Hepatic stellate cell (primary cell): ENCODE measurements at regions not wholly inside any gene's neighbourhood (a gene's known extent, or its start where the extent isn't known, plus 50 kb on each side); places are given as distances from the start of the nearest gene placed in this dataset.
"Not testable (repeated sequence)": the region's sequence is repeated elsewhere in the genome, so short reads cannot be mapped to it uniquely, and the experiment has no call there.

Experiments
- DNase-seq: peaks from one replicate; pipeline ENCODE4 v3.0.0; 2011; ENCODE audit warnings: low spot score

DNA sequence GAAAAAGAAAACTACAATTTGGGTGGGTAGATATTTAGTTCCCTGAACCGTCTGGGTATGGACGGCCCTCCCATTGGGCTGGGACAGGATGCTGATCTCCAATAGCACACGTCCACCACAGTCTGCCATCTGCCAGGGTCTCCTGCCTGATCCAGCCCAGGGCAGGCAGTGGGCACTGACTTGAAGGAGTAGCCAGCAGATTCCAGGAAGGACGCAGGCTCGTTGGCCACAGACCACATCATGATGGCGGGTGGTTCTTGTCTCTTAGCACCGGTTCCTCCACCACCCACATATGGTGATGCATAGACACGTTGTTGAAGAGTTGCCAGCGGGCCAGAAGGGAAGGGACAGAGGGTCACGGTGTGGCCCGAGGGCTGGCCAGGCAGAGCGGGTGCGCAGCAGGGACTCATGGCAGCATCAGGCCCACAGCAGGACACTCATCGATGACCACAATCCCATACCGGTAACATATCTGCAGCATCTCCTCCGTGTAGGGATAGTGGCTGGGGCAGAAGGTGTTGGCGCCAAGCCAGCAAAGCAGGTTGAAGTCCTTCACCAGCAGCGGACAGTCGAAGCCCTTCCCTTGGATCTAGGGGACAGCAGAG is 155.8 kb upstream of the FAM174A start:
- not testable (repeated sequence) for DNase-seq

DNA sequence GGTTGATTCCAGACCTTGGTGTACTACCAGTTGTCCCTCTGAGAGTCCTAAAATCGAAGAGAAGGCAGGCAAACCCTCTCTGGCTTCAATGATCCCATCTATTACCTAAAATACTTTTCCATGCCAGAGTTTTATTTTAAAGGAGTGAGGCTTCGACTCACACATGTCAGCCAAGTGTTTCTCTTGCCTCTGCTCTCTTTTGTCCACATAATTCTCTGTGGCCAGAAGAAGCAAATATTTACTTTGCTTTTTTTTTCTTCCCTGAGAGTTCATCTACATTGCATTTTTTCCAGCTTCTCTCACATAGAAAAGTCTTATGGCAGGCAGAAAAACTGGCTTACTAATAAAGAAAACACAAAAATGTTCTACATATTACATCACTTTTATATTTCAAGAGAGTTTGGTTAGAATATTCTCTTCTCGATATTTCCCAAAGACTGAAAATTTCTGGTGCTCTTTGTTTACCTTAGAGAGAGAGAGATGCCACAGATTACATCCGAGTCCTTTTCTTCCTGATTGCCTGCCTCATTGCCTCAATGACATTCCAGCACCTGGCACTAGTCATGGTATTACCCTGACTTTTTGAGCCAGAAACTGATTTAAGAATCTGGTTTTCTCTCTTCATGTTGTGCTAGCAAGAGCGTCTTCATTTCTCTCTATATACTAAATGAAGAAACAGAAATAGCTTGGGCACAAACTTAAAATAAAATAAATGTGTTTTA is 170.3 kb upstream of the FAM174A start:
- DNase-seq: not testable (repeated sequence)

DNA sequence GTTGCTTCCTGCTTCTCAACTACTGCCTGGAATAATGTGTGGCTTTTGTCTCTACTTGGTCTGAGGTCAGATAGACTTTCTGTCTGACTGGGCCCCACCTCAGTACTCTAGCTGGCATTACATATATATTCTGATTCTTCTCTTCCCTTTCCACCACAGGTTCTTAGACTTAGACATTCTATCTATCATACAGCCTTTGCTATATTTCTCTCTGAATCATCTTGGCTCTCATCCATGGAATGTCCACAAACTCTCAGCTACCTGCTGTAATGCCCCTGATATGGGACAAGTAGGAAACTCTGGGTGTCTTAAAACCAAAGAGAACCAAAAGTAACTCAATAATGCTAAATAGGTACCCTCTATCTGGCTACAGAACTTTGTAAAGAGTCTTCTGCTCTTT is 170.8 kb upstream of the FAM174A start:
- not testable (repeated sequence) for DNase-seq

DNA sequence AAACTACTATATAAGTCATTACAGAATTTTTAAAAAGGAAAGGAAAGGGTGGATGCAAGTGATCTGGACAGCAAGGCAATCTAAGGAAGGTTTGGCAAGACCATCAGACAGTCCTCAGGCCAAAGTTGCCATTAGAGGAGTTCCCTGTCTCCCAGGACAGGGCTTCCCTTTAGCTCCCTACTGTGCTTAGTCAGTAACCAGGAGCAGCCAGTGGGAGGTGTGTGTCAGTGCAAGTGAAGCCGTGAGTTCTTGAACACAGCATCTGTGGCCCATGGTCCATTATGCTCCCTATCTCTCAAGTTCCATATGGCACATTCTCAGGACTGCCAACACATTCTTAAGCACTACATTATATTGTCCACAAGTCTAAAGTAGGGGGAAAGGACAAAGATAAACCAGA is 175.2 kb upstream of the FAM174A start:
- DNase-seq: not testable (repeated sequence)

DNA sequence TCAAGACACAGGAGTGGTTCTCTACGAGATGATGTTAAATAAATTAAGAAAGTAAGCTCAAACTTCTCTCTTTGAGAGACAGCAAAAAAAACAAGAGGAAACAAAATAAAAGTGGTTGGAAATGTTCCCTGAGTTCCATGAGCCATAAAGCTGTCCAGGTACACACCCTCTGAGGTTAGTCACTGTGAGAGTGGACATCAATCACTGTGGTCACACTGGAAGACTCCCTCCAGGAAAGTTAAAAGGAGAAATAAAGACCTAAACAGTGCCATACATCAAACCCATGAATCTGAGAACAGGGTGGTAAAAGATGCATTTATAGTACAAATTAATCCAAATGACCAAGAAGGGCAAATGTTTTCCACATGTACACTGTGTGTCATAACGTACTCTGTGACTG is 188.9 kb upstream of the FAM174A start:
- not testable (repeated sequence) for DNase-seq

DNA sequence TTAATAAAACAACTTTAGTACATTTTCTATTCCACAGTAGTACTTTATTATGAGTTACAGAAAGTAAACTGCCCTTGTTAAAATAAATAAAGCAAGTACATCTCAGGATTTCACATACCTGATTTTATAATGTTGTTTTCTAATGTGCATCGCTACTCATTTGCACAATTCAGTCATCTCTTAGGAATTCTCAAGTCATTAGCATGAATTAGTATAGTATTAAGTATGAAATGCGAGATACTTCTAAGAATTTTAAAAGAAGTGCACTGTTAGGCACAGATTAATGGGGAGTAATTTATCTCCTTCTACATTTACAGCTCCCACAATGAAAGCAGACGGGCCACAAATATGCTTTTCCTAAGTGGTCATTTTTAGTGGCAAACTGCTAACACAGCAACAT is 193.7 kb upstream of the FAM174A start:
- DNase-seq: not testable (repeated sequence)

DNA sequence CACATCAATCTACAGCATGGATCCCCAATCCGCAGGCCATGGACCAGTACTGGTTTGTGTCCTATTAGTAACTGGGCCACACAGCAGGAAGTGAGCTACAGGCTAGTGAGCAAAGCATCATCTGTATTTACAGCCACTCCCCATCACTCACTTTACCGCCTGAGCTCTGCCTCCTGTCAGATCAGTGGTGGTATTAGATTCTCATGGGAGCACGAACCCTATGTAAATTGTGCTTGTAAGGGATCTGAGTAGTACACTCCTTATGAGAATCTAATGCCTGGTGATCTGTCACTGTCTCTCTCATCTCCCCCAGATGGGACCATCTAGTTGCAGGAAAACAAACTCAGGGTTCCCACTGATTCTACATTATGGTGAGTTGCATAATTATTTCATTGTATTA is 212.7 kb upstream of the FAM174A start:
- no peak for DNase-seq

DNA sequence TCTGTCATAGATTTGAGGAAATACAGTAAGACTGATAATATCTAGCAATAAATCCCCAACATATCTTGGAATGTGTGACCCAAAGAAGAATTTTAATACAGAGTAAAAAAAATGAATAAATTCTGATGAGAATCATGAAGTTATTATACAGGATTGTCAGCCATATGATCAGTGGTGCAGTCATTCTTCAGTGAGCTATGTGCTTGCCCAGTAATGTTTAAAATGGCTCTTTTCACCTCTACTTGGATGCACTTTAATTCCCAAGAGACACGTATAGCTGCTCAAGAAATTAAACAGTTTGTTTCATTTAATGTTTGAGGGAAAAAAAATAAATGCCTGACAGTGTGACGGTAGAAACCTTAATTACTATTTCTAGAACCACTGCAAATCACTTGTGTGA is 215.3 kb upstream of the FAM174A start:
- no peak for DNase-seq

DNA sequence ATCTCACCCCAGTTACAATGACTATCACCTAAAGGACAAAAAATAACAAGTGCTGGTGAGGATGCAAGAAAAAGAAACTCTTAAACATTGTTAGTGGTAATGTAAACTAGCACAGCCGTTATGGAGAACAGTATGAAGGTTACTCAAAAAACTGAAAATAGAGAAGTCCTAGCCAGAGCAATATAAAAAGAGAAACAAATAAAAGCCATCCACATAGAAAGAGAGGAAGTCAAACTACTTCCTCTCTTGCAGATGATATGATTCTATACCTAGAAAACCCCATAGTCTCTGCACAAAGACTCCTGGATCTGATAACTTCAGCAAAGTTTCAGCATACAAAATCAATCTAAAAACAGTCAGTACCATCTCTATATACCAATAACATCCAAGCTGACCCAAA is 221.5 kb upstream of the FAM174A start:
- DNase-seq: no peak

DNA sequence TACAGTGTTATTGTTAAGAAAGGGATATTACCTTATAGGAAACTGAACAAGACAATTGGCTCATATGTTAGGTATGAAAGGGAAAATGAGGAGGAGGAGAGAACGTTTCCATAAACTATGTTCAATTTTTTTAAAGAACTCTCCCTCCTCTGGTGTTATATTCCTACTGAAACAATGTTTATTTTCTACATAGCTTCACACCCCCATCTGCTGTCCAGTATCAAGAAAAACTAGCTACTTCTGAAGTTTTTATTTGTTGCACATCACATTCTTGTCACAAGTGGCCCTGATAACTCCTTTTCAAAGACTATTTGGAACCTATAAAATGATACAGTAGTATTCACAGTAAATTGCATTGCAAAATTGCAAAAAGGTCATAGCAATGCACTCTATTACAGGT is 223.4 kb upstream of the FAM174A start:
- DNase-seq: no peak

DNA sequence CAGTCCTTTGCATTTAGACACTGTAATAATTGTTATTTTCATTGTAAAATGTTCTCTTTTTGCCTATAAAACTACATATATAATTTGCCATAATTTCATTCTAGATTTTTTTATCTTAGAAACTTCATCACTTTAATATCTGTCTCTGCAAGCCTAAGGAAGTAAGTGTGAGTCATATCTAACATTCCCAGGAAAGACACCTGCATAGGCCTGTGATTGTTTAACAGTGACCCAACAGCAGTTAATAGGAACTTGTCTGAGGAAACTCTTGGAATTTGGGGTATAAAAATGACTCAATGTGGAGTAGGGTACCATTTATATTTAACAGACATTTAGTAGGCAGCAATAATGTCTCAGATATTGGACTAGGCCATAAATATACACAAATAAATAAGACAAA is 229.2 kb upstream of the FAM174A start:
- no peak for DNase-seq

DNA sequence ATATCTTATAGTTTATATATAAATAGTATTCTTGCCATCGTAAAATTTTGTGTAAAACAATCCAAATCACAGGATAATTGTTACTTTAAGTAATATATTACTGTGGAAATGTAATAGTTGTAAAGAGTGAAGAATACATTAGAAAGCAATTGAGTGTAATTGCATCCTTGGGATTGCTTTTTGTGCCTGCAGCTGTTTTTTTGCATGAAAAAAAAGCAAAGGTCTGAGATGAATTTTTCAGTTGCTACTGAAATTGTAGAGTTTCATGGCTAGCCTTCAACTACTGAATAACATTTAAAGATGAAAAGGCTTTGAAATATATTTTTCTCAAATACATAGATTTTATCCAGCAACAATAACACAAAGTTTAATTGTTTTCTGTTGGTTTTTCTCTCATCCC is 232.0 kb upstream of the FAM174A start:
- DNase-seq: no peak

DNA sequence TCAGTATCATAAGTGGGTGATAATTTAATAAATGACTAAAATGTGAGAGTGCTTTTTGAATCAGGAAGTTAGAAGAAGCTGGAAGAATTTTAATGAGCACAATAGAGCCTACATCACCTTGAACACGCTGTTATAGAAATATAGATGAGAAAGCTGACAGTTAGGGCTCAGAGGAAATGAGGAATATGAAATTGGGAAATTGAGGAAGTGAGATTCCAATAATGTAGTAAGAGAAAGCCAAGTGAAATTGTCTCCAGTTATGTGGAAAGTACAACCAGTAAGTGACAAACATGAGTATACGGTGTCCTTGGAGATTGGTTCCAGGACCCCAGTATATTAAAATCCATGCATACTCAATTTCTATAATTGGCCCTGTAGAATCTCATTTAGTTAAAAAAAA is 235.9 kb upstream of the FAM174A start:
- no peak for DNase-seq

DNA sequence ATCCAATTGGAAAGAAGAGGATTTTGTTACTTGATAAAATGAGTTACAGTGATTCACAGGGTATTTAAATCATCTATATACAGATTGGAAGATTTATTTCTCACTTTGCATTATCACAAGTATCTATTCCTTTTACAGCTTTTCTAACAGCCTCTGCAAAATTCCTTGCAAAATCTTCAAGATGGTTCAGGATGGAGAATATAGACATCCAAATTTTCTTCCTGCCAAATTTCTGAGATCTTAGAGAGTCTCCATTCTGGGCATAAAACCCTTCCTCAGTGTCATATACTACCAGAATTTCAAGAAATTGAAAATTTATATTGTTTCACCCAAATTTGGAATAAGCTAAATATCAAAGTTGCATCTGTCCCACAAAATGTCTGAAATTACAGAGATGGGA is 259.1 kb upstream of the FAM174A start:
- DNase-seq: no peak

DNA sequence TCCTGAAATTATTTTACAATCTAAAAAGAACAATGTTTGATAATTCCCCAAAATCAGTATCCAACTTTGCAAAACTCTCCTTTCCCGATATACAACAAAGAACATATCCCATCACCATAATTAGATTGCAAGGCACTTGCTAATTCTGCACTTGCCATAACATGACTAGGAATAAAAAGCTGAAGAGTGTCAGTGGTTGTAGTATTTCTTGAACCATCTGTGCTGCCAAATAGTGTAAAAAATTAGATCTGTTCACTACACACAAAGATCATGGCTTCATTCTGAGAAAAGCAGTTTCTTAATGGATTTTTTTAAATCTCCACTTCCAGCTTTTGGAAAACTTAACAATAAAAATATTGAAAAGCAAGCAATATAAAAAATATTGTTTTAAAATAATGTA is 259.5 kb upstream of the FAM174A start:
- DNase-seq: no peak

DNA sequence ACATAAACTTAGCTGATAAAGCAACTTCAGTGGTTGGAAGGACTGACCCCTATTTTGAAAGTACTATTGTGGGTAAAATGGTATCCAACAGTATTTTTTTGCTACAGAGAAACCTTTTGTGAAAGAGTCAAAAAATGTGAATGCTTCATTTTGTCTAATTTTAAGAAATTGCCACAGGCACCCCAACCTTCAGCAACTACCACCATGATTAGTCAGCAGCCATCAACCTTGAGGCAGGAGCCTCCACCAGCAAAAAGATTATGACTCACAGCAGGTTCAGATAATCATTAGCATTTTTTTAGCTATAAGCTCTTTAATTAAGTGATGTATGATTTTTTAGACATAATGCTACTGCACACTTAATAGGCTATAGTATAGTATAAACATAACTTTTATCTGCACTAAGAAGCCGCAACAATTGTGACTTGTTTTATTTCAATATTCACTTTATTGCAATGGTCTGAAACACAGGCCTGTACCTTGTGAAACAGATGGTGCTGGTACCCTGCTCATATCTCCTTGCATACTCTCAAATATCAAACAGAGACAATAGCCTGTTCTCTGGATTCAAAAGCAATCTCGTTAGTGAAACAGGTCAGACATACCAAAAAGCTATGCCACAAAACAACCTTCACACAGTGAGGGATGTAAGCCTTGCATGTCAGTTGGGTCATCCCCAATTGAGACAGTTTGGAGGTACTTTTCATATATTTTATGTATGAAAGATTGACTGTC is 261.2 kb upstream of the FAM174A start:
- no peak for DNase-seq

DNA sequence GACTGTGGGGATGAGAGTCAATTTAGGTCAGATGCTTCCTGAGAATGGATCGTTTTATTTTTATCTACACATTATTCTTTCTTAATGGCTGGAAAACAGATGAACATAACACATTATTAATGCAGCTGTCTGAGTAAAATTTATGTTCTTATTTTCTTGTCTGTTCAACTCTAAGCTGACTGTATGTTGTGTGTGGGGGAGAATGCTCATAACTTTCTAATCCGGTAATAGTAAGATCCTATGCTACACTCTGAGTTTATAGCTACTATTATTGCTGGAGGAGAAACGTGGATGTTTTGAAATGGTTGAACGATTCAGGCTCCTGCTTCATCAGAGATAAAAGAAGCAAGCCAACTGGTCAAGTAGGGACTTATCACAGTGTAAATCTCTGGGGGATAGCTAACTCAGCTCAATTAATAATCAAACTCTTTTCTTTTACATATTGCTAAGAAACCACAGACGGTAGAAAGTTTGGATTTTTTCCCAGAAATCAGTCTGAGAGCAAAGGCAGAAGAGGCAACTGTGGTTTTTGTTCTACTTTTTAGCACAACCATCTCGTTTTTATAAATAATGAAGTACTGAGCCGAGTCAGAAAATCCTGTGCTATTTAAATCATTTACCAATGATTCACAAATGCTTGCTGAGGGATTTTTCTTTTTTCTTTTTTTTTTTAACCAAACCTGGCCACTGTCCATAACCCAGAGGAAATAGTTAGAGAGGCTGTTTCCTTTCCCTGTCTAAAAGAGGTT is 265.0 kb upstream of the FAM174A start:
- no peak for DNase-seq

DNA sequence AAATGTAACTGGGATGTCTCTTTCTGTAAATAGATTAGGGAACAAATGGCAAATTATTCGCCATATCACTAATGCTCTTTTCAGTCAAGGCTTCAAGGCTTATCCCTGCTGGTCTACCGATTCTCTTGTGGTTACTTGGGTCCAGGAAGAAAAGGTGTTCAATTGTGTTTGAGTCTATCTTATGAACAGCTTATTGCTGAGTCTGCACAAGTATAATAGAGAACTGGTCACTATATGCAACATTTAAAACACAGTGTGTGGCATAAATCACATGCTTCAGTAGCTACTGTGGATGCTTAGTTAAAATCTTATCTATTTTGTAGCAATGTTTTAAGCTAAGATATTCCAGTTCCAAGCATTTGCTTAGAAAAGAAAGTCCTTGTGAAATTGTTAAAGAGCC is 274.2 kb upstream of the FAM174A start:
- DNase-seq: no peak

DNA sequence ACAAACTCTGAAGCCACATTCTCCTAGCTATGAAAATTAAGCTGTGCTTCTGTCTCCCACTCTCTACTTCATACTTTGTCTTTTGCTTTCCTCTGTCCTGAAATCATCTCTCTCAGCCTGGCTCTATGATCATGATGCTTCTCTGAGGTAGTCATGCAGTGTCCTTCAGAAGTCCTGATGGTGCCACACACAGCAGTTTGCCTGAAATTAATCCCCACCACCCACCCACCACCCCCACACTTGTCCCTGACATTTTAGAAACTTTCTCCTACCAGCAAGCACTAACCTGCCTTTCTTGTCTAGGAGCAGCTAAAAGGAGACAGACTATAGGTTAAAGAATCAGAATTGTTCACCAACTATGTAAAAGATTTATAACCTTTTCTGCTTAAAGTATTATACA is 282.2 kb upstream of the FAM174A start:
- DNase-seq: no peak

DNA sequence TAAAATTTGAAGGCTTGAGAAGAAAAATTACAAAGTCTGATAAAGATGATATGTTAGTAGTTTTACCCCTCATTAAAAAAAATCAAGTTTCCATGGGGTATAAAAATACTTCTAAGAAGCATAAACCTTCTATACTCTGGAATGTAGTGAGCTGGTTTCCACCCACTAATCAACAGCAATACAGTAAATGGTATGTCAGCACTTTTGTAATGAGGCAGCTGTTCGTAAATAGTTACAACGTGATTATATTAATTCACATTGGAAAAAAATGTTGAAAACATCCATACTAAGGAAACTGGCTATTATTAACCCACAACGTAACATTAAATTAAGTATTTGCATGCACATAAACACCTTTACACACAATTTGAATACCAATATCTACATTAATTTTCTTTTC is 283.1 kb upstream of the FAM174A start:
- DNase-seq: no peak

DNA sequence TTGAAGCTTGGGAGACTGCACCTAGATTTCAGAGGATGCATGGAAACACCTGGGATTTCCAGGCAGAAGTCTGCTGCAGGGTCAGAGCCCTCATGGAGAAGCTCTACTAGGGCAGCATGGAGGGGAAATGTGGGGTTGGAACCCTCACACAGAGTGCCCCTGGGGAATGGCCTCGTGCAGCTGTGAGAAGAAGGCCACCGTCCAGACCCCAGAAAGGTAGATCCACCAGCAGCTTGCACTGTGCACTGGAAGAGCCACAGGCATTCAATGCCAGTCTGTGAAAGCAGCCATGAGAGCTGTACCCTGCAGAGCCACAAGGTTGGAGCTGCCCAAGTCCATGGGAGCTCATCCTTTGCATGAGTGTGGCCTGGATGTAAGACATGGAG is 285.3 kb upstream of the FAM174A start:
- DNase-seq: no peak

DNA sequence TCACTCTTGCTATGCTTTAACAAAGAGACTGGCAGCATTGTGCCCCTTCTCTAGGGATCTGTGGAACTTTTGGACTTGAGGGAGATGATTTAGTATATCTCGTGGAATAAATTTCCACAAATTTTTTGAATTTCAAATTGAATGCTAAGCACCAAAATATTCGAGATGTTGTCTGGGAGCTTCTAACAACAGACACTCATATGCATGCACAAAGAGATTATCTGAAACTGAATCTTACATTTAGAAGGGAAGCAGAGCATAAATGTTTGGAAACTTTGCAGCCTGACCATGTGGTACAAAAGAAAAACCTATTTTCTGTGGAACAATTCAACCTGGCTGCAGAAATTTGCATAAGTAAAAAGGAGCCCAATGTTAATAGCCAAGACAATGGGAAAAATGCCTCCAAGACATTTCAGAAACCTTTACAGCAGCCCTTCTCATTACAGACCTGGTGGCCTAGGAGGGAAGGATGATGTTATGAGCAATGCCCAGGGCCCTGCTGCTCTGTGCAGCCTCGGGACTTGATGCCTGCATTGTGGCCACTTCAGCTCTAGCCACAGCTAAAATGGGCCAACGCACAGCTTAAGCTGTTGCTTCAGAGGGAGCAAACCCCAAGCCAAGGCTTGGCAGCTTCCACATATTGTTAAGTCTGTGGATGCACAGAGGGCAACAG is 285.8 kb upstream of the FAM174A start:
- no peak for DNase-seq
